HepG2 (cell line): ENCODE measurements at regions not wholly inside any gene's neighbourhood (a gene's known extent, or its start where the extent isn't known, plus 50 kb on each side); places are given as distances from the start of the nearest gene placed in this dataset.
A peak's percentile ranks its signal among the peaks of the same experiment; 100 is the strongest.

ENCODE experiments used
- ATAC-seq: fragments of 200-7000 bp; cut with Tn5 transposase; 3 replicates; pipeline ENCODE4 v1.9.1; 2020; ENCODE audit warnings: mild to moderate bottlenecking, moderate library complexity
- BruUV-seq: library from RNA; stranded (reverse); fragments of 400-500 nt; replicated peaks from 2 replicates; lab custom pipeline; 2021; lab: Mats Ljungman, UMichigan
- CTCF ChIA-PET: fragments of 300-600 bp; formaldehyde crosslinking; extraction: SDS; loops from one replicate; lab custom pipeline; 2021; ENCODE audit warnings: low total read pairs, inconsistent platforms, low intra/inter-chr PET ratio; lab: Yijun Ruan, JAX
- POLR2A ChIA-PET: fragments of 350-600 bp; sonication (Branson Sonifier 250); formaldehyde crosslinking; loops from one replicate; lab custom pipeline; 2020; ENCODE audit warnings: antibody characterized with exemption, inconsistent platforms; lab: Yijun Ruan, JAX
- DNase-seq: peaks from one replicate; pipeline ENCODE4 v3.0.0-alpha.2; 2015; ENCODE audit warnings: low spot score
- FAIRE-seq: peaks from 3 replicates; lab custom pipeline; 2011; peaks lifted over from hg19 to GRCh38; lab: Jason Lieb, UNC
- H2AFZ ChIP-seq: one replicate; pipeline ENCODE4 v1.6.1; 2011; ENCODE audit warnings: low read length, inconsistent platforms
- H3K27ac ChIP-seq: fragments of 300-600 bp; 3 replicates; pipeline ENCODE4 v1.8.0; 2011; ENCODE audit warnings: mixed run types, mild to moderate bottlenecking, mixed read lengths, low read length, inconsistent platforms; ENCODE audit not compliant: insufficient read depth; ENCODE audit errors: extremely low read length
- H3K27me3 ChIP-seq, 2 experiments: fragments of 200-600 bp in 1 of 2; 2 replicates in 1 of 2; 3 replicates in 1 of 2; pipeline versions ENCODE4 v1.6.0 to v1.8.0; 2011; ENCODE audit warnings: low read length in 2 of 2, mild to moderate bottlenecking in 2 of 2, moderate library complexity in 2 of 2, inconsistent platforms in 1 of 2; ENCODE audit not compliant: insufficient read depth in 2 of 2, control insufficient read depth in 1 of 2
- H3K36me3 ChIP-seq, 2 experiments: fragments of 200-600 bp in 1 of 2; replicated peaks in 1 of 2; 2 replicates in 1 of 2; 3 replicates in 1 of 2; pipeline versions ENCODE4 v1.5.1 to v1.8.0; 2011; ENCODE audit warnings: low read length in 2 of 2, inconsistent platforms in 1 of 2; ENCODE audit not compliant: insufficient read depth in 2 of 2, control insufficient read depth in 1 of 2
- H3K4me1 ChIP-seq: 2 replicates; pipeline ENCODE4 v1.5.1; 2012; ENCODE audit warnings: low read length, inconsistent platforms; ENCODE audit not compliant: insufficient read depth
- H3K4me2 ChIP-seq: 2 replicates; pipeline ENCODE4 v1.6.0; 2011; ENCODE audit warnings: low read depth, low read length, inconsistent platforms
- H3K4me3 ChIP-seq, 3 experiments: fragments of 200-600 bp in 1 of 3; sonication (generic), shearing (Covaris generic) in 1 of 3; replicated peaks in 1 of 3; 2 replicates each; pipeline ENCODE4 v1.5.1; 2011 to 2016; ENCODE audit warnings: low read length in 3 of 3, inconsistent platforms in 2 of 3, low read depth in 2 of 3, mild to moderate bottlenecking in 2 of 3, control low read depth in 1 of 3, mixed read lengths in 1 of 3; ENCODE audit not compliant: insufficient read depth in 1 of 3
- H3K79me2 ChIP-seq: one replicate; pipeline ENCODE4 v1.6.1; 2011; ENCODE audit warnings: low read length, inconsistent platforms; ENCODE audit not compliant: insufficient read depth
- H3K9ac ChIP-seq: 2 replicates; pipeline ENCODE4 v1.6.0; 2011; ENCODE audit warnings: mild to moderate bottlenecking, low read depth, low read length, inconsistent platforms; ENCODE audit not compliant: insufficient read depth
- H3K9me3 ChIP-seq: 2 replicates; pipeline ENCODE4 v1.5.1; 2012; ENCODE audit warnings: mild to moderate bottlenecking, low read length
- H4K20me1 ChIP-seq: 2 replicates; pipeline ENCODE4 v1.6.0; 2011; ENCODE audit warnings: inconsistent platforms, mild to moderate bottlenecking, low read length, moderate library complexity; ENCODE audit not compliant: insufficient read depth
- HNRNPH1 ChIP-seq: fragments of 200-400 bp; formaldehyde crosslinking; optimal IDR thresholded peaks from 2 replicates; pipeline ENCODE3; 2017; ENCODE audit warnings: mild to moderate bottlenecking, low read depth, low read length
- KDM6A ChIP-seq: IDR thresholded peaks from 2 replicates; pipeline ENCODE4 v1.6.1; 2016; ENCODE audit warnings: low read depth
- KLF9 ChIP-seq: IDR thresholded peaks from 2 replicates; pipeline ENCODE4 v1.6.1; 2016; ENCODE audit warnings: low read depth
- ZNF251 ChIP-seq: sonication (generic); formaldehyde crosslinking; IDR thresholded peaks from 2 replicates; pipeline ENCODE4 v1.9.0; 2021; ENCODE audit warnings: mild to moderate bottlenecking, missing genetic modification reagents
- ZNF337 ChIP-seq: sonication (generic); formaldehyde crosslinking; IDR thresholded peaks from 2 replicates; pipeline ENCODE4 v1.5.1; 2020; ENCODE audit warnings: missing genetic modification reagents, low read depth, mild to moderate bottlenecking, borderline replicate concordance
- ZNF549 ChIP-seq: sonication (generic); formaldehyde crosslinking; IDR thresholded peaks from 2 replicates; pipeline ENCODE4 v1.5.0; 2020; ENCODE audit warnings: missing genetic modification reagents
- ZNF629 ChIP-seq: sonication (generic); formaldehyde crosslinking; conservative IDR thresholded peaks from 2 replicates; pipeline ENCODE4 v1.5.0; 2020; ENCODE audit warnings: missing genetic modification reagents
- WGBS: methylation state at CpG from one replicate; pipeline ENCODE4 v1.1.6; 2017; ENCODE audit warnings: low lambda C conversion rate; 5-methylcytosine and 5-hydroxymethylcytosine counted together
- in situ Hi-C: cut with HindIII; loops from 2 replicates; pipeline ENCODE4 v1.10.0; 2017; ENCODE audit warnings: low pct_unique_long_range_greater_than_20kb; ENCODE audit not compliant: extremely low pct_ligation_motif_present
- intact Hi-C: fragments of 100-400 bp; cut with micrococcal nuclease; formaldehyde crosslinking; loops from one replicate; pipeline ENCODE4 v1.10.0; 2022; ENCODE audit not compliant: unreplicated experiment
- TF ChIP-seq, protein P1 (sequence below): sonication (generic); formaldehyde crosslinking; IDR thresholded peaks from 2 replicates; pipeline ENCODE4 v1.5.0; 2020; ENCODE audit warnings: mild to moderate bottlenecking, missing genetic modification reagents, borderline replicate concordance
- TF ChIP-seq, protein P2 (sequence below): sonication (generic); formaldehyde crosslinking; IDR thresholded peaks from 2 replicates; pipeline ENCODE4 v1.8.0; 2022; ENCODE audit warnings: missing genetic modification reagents, mild to moderate bottlenecking, borderline replicate concordance

GRCh38 chr16:55217392-55217791, 106.6 kb upstream of the IRX6 start (continued):
- TF ChIP-seq, protein P1, sequence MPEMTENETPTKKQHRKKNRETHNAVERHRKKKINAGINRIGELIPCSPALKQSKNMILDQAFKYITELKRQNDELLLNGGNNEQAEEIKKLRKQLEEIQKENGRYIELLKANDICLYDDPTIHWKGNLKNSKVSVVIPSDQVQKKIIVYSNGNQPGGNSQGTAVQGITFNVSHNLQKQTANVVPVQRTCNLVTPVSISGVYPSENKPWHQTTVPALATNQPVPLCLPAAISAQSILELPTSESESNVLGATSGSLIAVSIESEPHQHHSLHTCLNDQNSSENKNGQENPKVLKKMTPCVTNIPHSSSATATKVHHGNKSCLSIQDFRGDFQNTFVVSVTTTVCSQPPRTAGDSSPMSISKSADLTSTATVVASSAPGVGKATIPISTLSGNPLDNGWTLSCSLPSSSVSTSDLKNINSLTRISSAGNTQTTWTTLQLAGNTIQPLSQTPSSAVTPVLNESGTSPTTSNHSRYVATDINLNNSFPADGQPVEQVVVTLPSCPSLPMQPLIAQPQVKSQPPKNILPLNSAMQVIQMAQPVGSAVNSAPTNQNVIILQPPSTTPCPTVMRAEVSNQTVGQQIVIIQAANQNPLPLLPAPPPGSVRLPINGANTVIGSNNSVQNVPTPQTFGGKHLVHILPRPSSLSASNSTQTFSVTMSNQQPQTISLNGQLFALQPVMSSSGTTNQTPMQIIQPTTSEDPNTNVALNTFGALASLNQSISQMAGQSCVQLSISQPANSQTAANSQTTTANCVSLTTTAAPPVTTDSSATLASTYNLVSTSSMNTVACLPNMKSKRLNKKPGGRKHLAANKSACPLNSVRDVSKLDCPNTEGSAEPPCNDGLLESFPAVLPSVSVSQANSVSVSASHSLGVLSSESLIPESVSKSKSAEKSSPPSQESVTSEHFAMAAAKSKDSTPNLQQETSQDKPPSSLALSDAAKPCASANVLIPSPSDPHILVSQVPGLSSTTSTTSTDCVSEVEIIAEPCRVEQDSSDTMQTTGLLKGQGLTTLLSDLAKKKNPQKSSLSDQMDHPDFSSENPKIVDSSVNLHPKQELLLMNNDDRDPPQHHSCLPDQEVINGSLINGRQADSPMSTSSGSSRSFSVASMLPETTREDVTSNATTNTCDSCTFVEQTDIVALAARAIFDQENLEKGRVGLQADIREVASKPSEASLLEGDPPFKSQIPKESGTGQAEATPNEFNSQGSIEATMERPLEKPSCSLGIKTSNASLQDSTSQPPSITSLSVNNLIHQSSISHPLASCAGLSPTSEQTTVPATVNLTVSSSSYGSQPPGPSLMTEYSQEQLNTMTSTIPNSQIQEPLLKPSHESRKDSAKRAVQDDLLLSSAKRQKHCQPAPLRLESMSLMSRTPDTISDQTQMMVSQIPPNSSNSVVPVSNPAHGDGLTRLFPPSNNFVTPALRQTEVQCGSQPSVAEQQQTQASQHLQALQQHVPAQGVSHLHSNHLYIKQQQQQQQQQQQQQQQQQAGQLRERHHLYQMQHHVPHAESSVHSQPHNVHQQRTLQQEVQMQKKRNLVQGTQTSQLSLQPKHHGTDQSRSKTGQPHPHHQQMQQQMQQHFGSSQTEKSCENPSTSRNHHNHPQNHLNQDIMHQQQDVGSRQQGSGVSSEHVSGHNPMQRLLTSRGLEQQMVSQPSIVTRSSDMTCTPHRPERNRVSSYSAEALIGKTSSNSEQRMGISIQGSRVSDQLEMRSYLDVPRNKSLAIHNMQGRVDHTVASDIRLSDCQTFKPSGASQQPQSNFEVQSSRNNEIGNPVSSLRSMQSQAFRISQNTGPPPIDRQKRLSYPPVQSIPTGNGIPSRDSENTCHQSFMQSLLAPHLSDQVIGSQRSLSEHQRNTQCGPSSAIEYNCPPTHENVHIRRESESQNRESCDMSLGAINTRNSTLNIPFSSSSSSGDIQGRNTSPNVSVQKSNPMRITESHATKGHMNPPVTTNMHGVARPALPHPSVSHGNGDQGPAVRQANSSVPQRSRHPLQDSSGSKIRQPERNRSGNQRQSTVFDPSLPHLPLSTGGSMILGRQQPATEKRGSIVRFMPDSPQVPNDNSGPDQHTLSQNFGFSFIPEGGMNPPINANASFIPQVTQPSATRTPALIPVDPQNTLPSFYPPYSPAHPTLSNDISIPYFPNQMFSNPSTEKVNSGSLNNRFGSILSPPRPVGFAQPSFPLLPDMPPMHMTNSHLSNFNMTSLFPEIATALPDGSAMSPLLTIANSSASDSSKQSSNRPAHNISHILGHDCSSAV (CRISPR knock-in tag): no peak
- TF ChIP-seq, all 625 proteins: peak for 0

GRCh38 chr16:55221836-55222235, 102.2 kb upstream of the IRX6 start:
- no peak overlapping the region for H3K9ac ChIP-seq
- in situ Hi-C loops: no loop called here
- no peak overlapping the region for H3K4me3 ChIP-seq
- H3K79me2 ChIP-seq: no peaks in the 10 kb centered on the region
- H3K4me2 ChIP-seq: no peak overlapping the region
- BruUV-seq: no TSS peak
- TF ChIP-seq KLF9 (CRISPR knock-in tag) (no peak), ZNF251 (CRISPR knock-in tag) (no peak), ZNF337 (CRISPR knock-in tag) (no peak), ZNF549 (CRISPR knock-in tag) (no peak), ZNF629 (CRISPR knock-in tag) (peak; percentile 70), KDM6A (no peak), HNRNPH1 (no peak)
- TF ChIP-seq, protein P2, sequence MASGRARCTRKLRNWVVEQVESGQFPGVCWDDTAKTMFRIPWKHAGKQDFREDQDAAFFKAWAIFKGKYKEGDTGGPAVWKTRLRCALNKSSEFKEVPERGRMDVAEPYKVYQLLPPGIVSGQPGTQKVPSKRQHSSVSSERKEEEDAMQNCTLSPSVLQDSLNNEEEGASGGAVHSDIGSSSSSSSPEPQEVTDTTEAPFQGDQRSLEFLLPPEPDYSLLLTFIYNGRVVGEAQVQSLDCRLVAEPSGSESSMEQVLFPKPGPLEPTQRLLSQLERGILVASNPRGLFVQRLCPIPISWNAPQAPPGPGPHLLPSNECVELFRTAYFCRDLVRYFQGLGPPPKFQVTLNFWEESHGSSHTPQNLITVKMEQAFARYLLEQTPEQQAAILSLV (CRISPR knock-in tag): no peak
- TF ChIP-seq, all 625 proteins: peak for 1
- intact Hi-C loops: no loop called here
- WGBS: 2% methylated on average over 3 of the region's 3 CpGs
- H4K20me1 ChIP-seq: no peaks in the 10 kb centered on the region
- no peak for ATAC-seq
- H3K36me3 ChIP-seq: no peaks in the 10 kb centered on the region
- no peaks in the 10 kb centered on the region for H3K27me3 ChIP-seq
- no peak overlapping the region for H2AFZ ChIP-seq
- H3K27ac ChIP-seq: no peak overlapping the region
- H3K9me3 ChIP-seq: peaks cover 11% of the 10 kb centered on the region
- ChIA-PET POLR2A (no interaction called here), CTCF (no interaction called here)
- H3K4me1 ChIP-seq: no peaks in the 10 kb centered on the region
- no peak for FAIRE-seq
- no peak for DNase-seq
